ENCODE measurements at regions not wholly inside any gene's neighbourhood (a gene's known extent, or its start where the extent isn't known, plus 50 kb on each side); places are given as distances from the start of the nearest gene placed in this dataset.

DNA sequence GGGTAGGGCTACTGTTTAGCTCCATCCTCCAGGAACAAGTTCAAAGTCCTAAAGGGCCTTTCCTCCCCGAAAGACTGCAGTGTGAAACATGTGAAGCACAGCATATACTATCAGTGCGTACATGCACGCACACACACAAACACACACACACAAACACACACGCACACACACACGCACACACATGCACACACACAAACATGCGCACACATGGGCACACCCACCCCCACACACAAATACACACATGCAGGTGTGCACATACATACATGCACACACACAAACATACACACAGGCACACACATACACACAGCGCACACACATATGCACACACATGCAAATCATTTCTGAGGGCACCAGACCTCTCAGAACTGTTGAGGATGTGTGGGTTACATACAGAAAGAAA lies 382.0 kb upstream of the CDH4 start:
- FAIRE-seq = no peak
- WGBS, 2 experiments (ENCODE audit: extremely low coverage in 1 of 2, insufficient coverage in 1 of 2, insufficient read length in 1 of 2, insufficient replicate concordance in 2 of 2, low coverage in 1 of 2, low lambda C conversion rate in 2 of 2, missing lambda C conversion rate in 1 of 2) = 73% methylated on average over 7 of the region's 7 CpGs; no CpG with 5 or more reads in 1 of the 2 experiments
- TF ChIP-seq ZNF274 (IDR thresholded peaks at IDR 0.05; ENCODE audit: borderline replicate concordance, extremely low read depth, low read length) (no peak), KDM5A (IDR thresholded peaks at IDR 0.05; ENCODE audit: low read length) (no peak), BCL11A (IDR thresholded peaks at IDR 0.05; ENCODE audit: low read depth in 2 of 2, low read length in 2 of 2) (no peak), EP300 (IDR thresholded peaks at IDR 0.05; ENCODE audit: borderline replicate concordance in 1 of 2, low read depth in 2 of 2, low read length in 2 of 2) (no peak), JUND (IDR thresholded peaks at IDR 0.05; ENCODE audit: low read length) (no peak), TEAD4 (IDR thresholded peaks at IDR 0.05; ENCODE audit: low read depth, low read length) (no peak), NRF1 (IDR thresholded peaks at IDR 0.05; ENCODE audit: low read depth, low read length) (no peak), TAF1 (IDR thresholded peaks at IDR 0.05; ENCODE audit: low read depth, low read length) (no peak), SIX5 (IDR thresholded peaks at IDR 0.05; ENCODE audit: low read depth, low read length) (no peak), CEBPB (IDR thresholded peaks at IDR 0.05; ENCODE audit: low read depth, low read length) (no peak), CHD2 (IDR thresholded peaks at IDR 0.05; ENCODE audit: low read length) (no peak), MAFK (IDR thresholded peaks at IDR 0.05; ENCODE audit: low read depth, low read length) (no peak), BRCA1 (IDR thresholded peaks at IDR 0.05; ENCODE audit: low read depth, low read length) (no peak), SRF (IDR thresholded peaks at IDR 0.05; ENCODE audit: low read depth, low read length) (no peak), CBX5 (IDR thresholded peaks at IDR 0.05; ENCODE audit: low read depth, low read length) (no peak)
- TF ChIP-seq, protein P1, sequence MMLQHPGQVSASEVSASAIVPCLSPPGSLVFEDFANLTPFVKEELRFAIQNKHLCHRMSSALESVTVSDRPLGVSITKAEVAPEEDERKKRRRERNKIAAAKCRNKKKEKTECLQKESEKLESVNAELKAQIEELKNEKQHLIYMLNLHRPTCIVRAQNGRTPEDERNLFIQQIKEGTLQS (IDR thresholded peaks at IDR 0.05; ENCODE audit: insufficient read depth, low read depth, low read length) = no peak

More for the DNA sequence above, 382.0 kb upstream of the CDH4 start:
- Histone ChIP-seq H3K9ac (replicated peaks in 1 of 4; ENCODE audit: extremely low read depth in 1 of 4, low read depth in 3 of 4, low read length in 3 of 4) (no peak overlapping the region), H4K91ac (replicated peaks; ENCODE audit: insufficient read length, low read length) (no peak overlapping the region), H3K18ac (ENCODE audit: extremely low read depth, low read length) (no peak overlapping the region), H3K4me1 (replicated peaks in 1 of 4; ENCODE audit: control insufficient read depth in 3 of 4, insufficient read depth in 4 of 4, low read length in 3 of 4) (no peaks in the 10 kb centered on the region; a peak in 1 of 7 replicates), H3K9me3 (ENCODE audit: insufficient read depth in 2 of 2, low read depth in 1 of 2, low read length in 1 of 2) (no peaks in the 10 kb centered on the region), H4K5ac (ENCODE audit: insufficient read length, low read depth, low read length) (no peak overlapping the region), H2BK120ac (replicated peaks; ENCODE audit: low read depth, low read length) (no peak overlapping the region), H3K27me3 (replicated peaks in 1 of 4; ENCODE audit: control insufficient read depth in 3 of 4, extremely low read depth in 1 of 4, insufficient read depth in 3 of 4, low read length in 3 of 4) (peaks cover 0 to 1% (median 0%) of the 10 kb centered on the region in 4 experiments; a peak in 2 of 7 replicates), H2AFZ (ENCODE audit: low read length) (no peak overlapping the region), H4K8ac (ENCODE audit: extremely low read depth, insufficient read depth, low read length) (no peak overlapping the region; the same call in 1 of the 2 replicates), H2BK20ac (ENCODE audit: low read length) (no peak overlapping the region), H3K27ac (ENCODE audit: low read depth, low read length) (no peak overlapping the region), H4K20me1 (replicated peaks in 1 of 2; ENCODE audit: control insufficient read depth in 1 of 2, insufficient read depth in 2 of 2, low read length in 2 of 2) (peaks cover 0 to 2% of the 10 kb centered on the region in 2 experiments), H2BK5ac (ENCODE audit: low read depth, low read length) (no peak overlapping the region), H2BK12ac (ENCODE audit: low read depth, low read length) (peak overlapping the region; percentile 50; the same call in 1 of the 2 replicates), H3K4me2 (ENCODE audit: insufficient read depth in 1 of 2, low read depth in 2 of 2, low read length in 2 of 2) (no peak overlapping the region), H3K36me3 (ENCODE audit: control insufficient read depth in 2 of 4, insufficient read depth in 4 of 4, low read length in 3 of 4) (no peaks in the 10 kb centered on the region), H3K4me3 (ENCODE audit: extremely low read depth in 1 of 4, insufficient read depth in 2 of 4, low read depth in 3 of 4, low read length in 4 of 4) (no peak overlapping the region), H3K23ac (ENCODE audit: insufficient read length) (no peak overlapping the region), H3K4ac (replicated peaks; ENCODE audit: insufficient read length, low read depth, low read length) (no peak overlapping the region), H3K79me1 (ENCODE audit: low read depth, low read length) (no peaks in the 10 kb centered on the region), H3K56ac (replicated peaks; ENCODE audit: insufficient read length, low read depth, low read length) (no peak overlapping the region), H3K23me2 (ENCODE audit: low read depth, low read length) (no peaks in the 10 kb centered on the region; the same call in 1 of the 2 replicates), H2AK5ac (ENCODE audit: low read depth, low read length) (0 out of 2 replicates have a peak overlapping the region, but pooled peaks have one; percentile 30), H3K14ac (ENCODE audit: insufficient read length) (no peak overlapping the region), H2BK15ac (ENCODE audit: low read length) (peak overlapping the region; percentile 93), H3K79me2 (ENCODE audit: control insufficient read depth in 1 of 2, insufficient read depth in 2 of 2, low read length in 2 of 2) (no peaks in the 10 kb centered on the region)
- ChIA-PET CTCF (ENCODE audit: partially characterized antibody) (no interaction called here), POLR2A (ENCODE audit: partially characterized antibody) (no interaction called here)
- DNase-seq (ENCODE audit: low read depth in 1 of 2, low spot score in 2 of 2) = no peak

Measured in H1 (cell line).